ENCODE measurements at regions not wholly inside any gene's neighbourhood (a gene's known extent, or its start where the extent isn't known, plus 50 kb on each side); places are given as distances from the start of the nearest gene placed in this dataset.
"Not testable (repeated sequence)": the region's sequence is repeated elsewhere in the genome, so short reads cannot be mapped to it uniquely, and the experiment has no call there.

- Histone ChIP-seq H3K9ac (ENCODE audit: low read length) (no peak overlapping the region), H3K27me3 (ENCODE audit: low read length) (no peaks in the 10 kb centered on the region), H3K36me3 (ENCODE audit: low read depth, low read length) (no peaks in the 10 kb centered on the region), H3K9me3 (ENCODE audit: low read length) (no peaks in the 10 kb centered on the region), H3K4me3 (ENCODE audit: low read length) (no peak overlapping the region), H3K27ac (ENCODE audit: low read length) (no peak overlapping the region), H3F3A (ENCODE audit: low read length, unreplicated experiment) (no peaks in the 10 kb centered on the region), H2AFZ (ENCODE audit: low read length) (no peak overlapping the region), H3K4me2 (ENCODE audit: low read length) (no peak overlapping the region), H3K9me2 (replicated peaks; ENCODE audit: low read length) (no peaks in the 10 kb centered on the region), H3K4me1 (ENCODE audit: insufficient read depth, low read length) (no peaks in the 10 kb centered on the region), H4K20me1 (ENCODE audit: low read length) (no peaks in the 10 kb centered on the region), H3K79me2 (ENCODE audit: low read length) (no peaks in the 10 kb centered on the region)
- ChIA-PET POLR2A (ENCODE audit: unreplicated experiment) (no interaction called here), CTCF (no interaction called here)
- TF ChIP-seq EZH2 (IDR thresholded peaks at IDR 0.05; ENCODE audit: low read length, unreplicated experiment) (no peak), CTCF (conservative IDR thresholded peaks at IDR 0.05; ENCODE audit: low read depth, low read length) (no peak), EZH2phosphoT487 (IDR thresholded peaks at IDR 0.05; ENCODE audit: borderline replicate concordance, low read length) (no peak)
- DNase-seq (no peak), ATAC-seq (no peak)
- BruUV-seq (replicated peaks) = no TSS peak
- intact Hi-C loops (cut with micrococcal nuclease) = no loop called here
These were observed 709.3 kb upstream of the AUTS2 start for GRCh38 chr7:68888971-68889385.

GRCh38 chr7:68892236-68892635 lies 706.0 kb upstream of the AUTS2 start:
- ATAC-seq (no peak), DNase-seq (no peak)
- BruUV-seq (replicated peaks) = no TSS peak
- no peaks in the 10 kb centered on the region for H4K20me1 ChIP-seq (ENCODE audit: low read length)
- H3K4me3 ChIP-seq (ENCODE audit: low read length) = no peak overlapping the region
- H2AFZ ChIP-seq (ENCODE audit: low read length) = no peak overlapping the region
- no peaks in the 10 kb centered on the region for H3K9me2 ChIP-seq (replicated peaks; ENCODE audit: low read length)
- H3K4me1 ChIP-seq (ENCODE audit: insufficient read depth, low read length) = no peaks in the 10 kb centered on the region
- H3K79me2 ChIP-seq (ENCODE audit: low read length) = no peaks in the 10 kb centered on the region
- intact Hi-C loops (cut with micrococcal nuclease) = no loop called here
- no peaks in the 10 kb centered on the region for H3K9me3 ChIP-seq (ENCODE audit: low read length)
- H3K4me2 ChIP-seq (ENCODE audit: low read length) = no peak overlapping the region
- H3K9ac ChIP-seq (ENCODE audit: low read length) = no peak overlapping the region
- no peaks in the 10 kb centered on the region for H3K36me3 ChIP-seq (ENCODE audit: low read depth, low read length)
- ChIA-PET POLR2A (ENCODE audit: unreplicated experiment) (no interaction called here), CTCF (no interaction called here)
- H3K27me3 ChIP-seq (ENCODE audit: low read length) = no peaks in the 10 kb centered on the region
- TF ChIP-seq CTCF (conservative IDR thresholded peaks at IDR 0.05; ENCODE audit: low read depth, low read length) (no peak), EZH2 (IDR thresholded peaks at IDR 0.05; ENCODE audit: low read length, unreplicated experiment) (no peak), EZH2phosphoT487 (IDR thresholded peaks at IDR 0.05; ENCODE audit: borderline replicate concordance, low read length) (no peak)
- no peaks in the 10 kb centered on the region for H3F3A ChIP-seq (ENCODE audit: low read length, unreplicated experiment)
- H3K27ac ChIP-seq (ENCODE audit: low read length) = no peak overlapping the region

- no peaks in the 10 kb centered on the region for H3K9me2 ChIP-seq (replicated peaks; ENCODE audit: low read length)
These were observed 704.9 kb upstream of the AUTS2 start for GRCh38 chr7:68893411-68893810.

GRCh38 chr7:68899156-68899555 lies 699.1 kb upstream of the AUTS2 start:
- CTCF ChIA-PET; H3K36me3 ChIP-seq (ENCODE audit: low read depth, low read length); H3K4me2 ChIP-seq (ENCODE audit: low read length); H3K27ac ChIP-seq (ENCODE audit: low read length); ATAC-seq; H2AFZ ChIP-seq (ENCODE audit: low read length); H3F3A ChIP-seq (ENCODE audit: low read length, unreplicated experiment); H3K9me2 ChIP-seq (replicated peaks; ENCODE audit: low read length); H3K9me3 ChIP-seq (ENCODE audit: low read length); H3K9ac ChIP-seq (ENCODE audit: low read length); H3K4me1 ChIP-seq (ENCODE audit: insufficient read depth, low read length); DNase-seq; H4K20me1 ChIP-seq (ENCODE audit: low read length); intact Hi-C loops (cut with micrococcal nuclease); POLR2A ChIA-PET (ENCODE audit: unreplicated experiment); H3K79me2 ChIP-seq (ENCODE audit: low read length); H3K4me3 ChIP-seq (ENCODE audit: low read length); BruUV-seq (replicated peaks); H3K27me3 ChIP-seq (ENCODE audit: low read length): not testable (repeated sequence)

More at GRCh38 chr7:68893411-68893810, 704.9 kb upstream of the AUTS2 start:
- Histone ChIP-seq H3K9ac (ENCODE audit: low read length) (no peak overlapping the region), H4K20me1 (ENCODE audit: low read length) (no peaks in the 10 kb centered on the region), H3K79me2 (ENCODE audit: low read length) (no peaks in the 10 kb centered on the region), H3K27ac (ENCODE audit: low read length) (no peak overlapping the region), H3K4me2 (ENCODE audit: low read length) (no peak overlapping the region), H3K27me3 (ENCODE audit: low read length) (no peaks in the 10 kb centered on the region), H3K9me3 (ENCODE audit: low read length) (no peaks in the 10 kb centered on the region), H3K36me3 (ENCODE audit: low read depth, low read length) (no peaks in the 10 kb centered on the region), H3K4me3 (ENCODE audit: low read length) (no peak overlapping the region), H3F3A (ENCODE audit: low read length, unreplicated experiment) (no peaks in the 10 kb centered on the region), H2AFZ (ENCODE audit: low read length) (no peak overlapping the region), H3K4me1 (ENCODE audit: insufficient read depth, low read length) (no peaks in the 10 kb centered on the region)
- ChIA-PET POLR2A (ENCODE audit: unreplicated experiment) (no interaction called here), CTCF (no interaction called here)
- DNase-seq (no peak), ATAC-seq (no peak)
- BruUV-seq (replicated peaks) = no TSS peak
- no peak for TF ChIP-seq CTCF (conservative IDR thresholded peaks at IDR 0.05; ENCODE audit: low read depth, low read length)
- intact Hi-C loops (cut with micrococcal nuclease) = no loop called here
